ENCODE measurements at regions not wholly inside any gene's neighbourhood (a gene's known extent, or its start where the extent isn't known, plus 50 kb on each side); places are given as distances from the start of the nearest gene placed in this dataset.

GRCh38 chr2:206887745-206888144, 51.6 kb upstream of the CPO start:
- H3K36me3 ChIP-seq (ENCODE audit: control insufficient read depth in 2 of 4, insufficient read depth in 4 of 4, low read length in 3 of 4) = no peaks in the 10 kb centered on the region
- TF ChIP-seq RFX5 (IDR thresholded peaks at IDR 0.05; ENCODE audit: borderline replicate concordance, low read depth, low read length) (no peak), SP2 (IDR thresholded peaks at IDR 0.05; ENCODE audit: low read length) (no peak), SUZ12 (IDR thresholded peaks at IDR 0.05; ENCODE audit: low read length) (no peak), BCL11A (IDR thresholded peaks at IDR 0.05; ENCODE audit: low read depth in 2 of 2, low read length in 2 of 2) (no peak)

More at GRCh38 chr2:206887745-206888144, 51.6 kb upstream of the CPO start:
- H2AK5ac ChIP-seq (ENCODE audit: low read depth, low read length) = no peak overlapping the region
- H4K5ac ChIP-seq (ENCODE audit: insufficient read length, low read depth, low read length) = no peak overlapping the region
- H3K4me2 ChIP-seq (ENCODE audit: insufficient read depth in 1 of 2, low read depth in 2 of 2, low read length in 2 of 2) = no peak overlapping the region
- no peak overlapping the region for H2BK15ac ChIP-seq (ENCODE audit: low read length)
- no peak overlapping the region for H4K91ac ChIP-seq (replicated peaks; ENCODE audit: insufficient read length, low read length)
- H2AFZ ChIP-seq (ENCODE audit: low read length) = no peak overlapping the region
- H3K56ac ChIP-seq (replicated peaks; ENCODE audit: insufficient read length, low read depth, low read length) = no peak overlapping the region
- no peak overlapping the region for H2BK120ac ChIP-seq (replicated peaks; ENCODE audit: low read depth, low read length)
- no peak overlapping the region for H2BK12ac ChIP-seq (ENCODE audit: low read depth, low read length)
- H3K27me3 ChIP-seq (replicated peaks in 1 of 4; ENCODE audit: control insufficient read depth in 3 of 4, extremely low read depth in 1 of 4, insufficient read depth in 3 of 4, low read length in 3 of 4) = no peaks in the 10 kb centered on the region
- no peak overlapping the region for H3K23ac ChIP-seq (ENCODE audit: insufficient read length)
- no peak overlapping the region for H3K14ac ChIP-seq (ENCODE audit: insufficient read length)
- H4K8ac ChIP-seq (ENCODE audit: extremely low read depth, insufficient read depth, low read length) = no peak overlapping the region
- H3K79me1 ChIP-seq (ENCODE audit: low read depth, low read length) = no peaks in the 10 kb centered on the region
- H3K4me1 ChIP-seq (replicated peaks in 1 of 4; ENCODE audit: control insufficient read depth in 3 of 4, insufficient read depth in 4 of 4, low read length in 3 of 4) = no peaks in the 10 kb centered on the region
- no peaks in the 10 kb centered on the region for H3K79me2 ChIP-seq (ENCODE audit: control insufficient read depth in 1 of 2, insufficient read depth in 2 of 2, low read length in 2 of 2)
- no peak overlapping the region for H3K9ac ChIP-seq (replicated peaks in 1 of 4; ENCODE audit: extremely low read depth in 1 of 4, low read depth in 3 of 4, low read length in 3 of 4)
- H3K23me2 ChIP-seq (ENCODE audit: low read depth, low read length) = no peaks in the 10 kb centered on the region
- H3K4ac ChIP-seq (replicated peaks; ENCODE audit: insufficient read length, low read depth, low read length) = no peak overlapping the region
- WGBS, 2 experiments (ENCODE audit: extremely low coverage in 1 of 2, insufficient coverage in 1 of 2, insufficient read length in 1 of 2, insufficient replicate concordance in 2 of 2, low coverage in 1 of 2, low lambda C conversion rate in 2 of 2, missing lambda C conversion rate in 1 of 2) = 100% methylated on average over 1 of the region's 1 CpG; no CpG with 5 or more reads in 1 of the 2 experiments
- ChIA-PET POLR2A (ENCODE audit: partially characterized antibody) (interaction anchor here (1.0 kb wide), 1 partner anchor 9 kb away, joined by 3 read pairs; no protein-coding TSS in a partner anchor), CTCF (ENCODE audit: partially characterized antibody) (interaction anchor here (0.6 kb wide), 1 partner anchor 153 kb away, joined by 3 read pairs; no protein-coding TSS in a partner anchor)
- H3K18ac ChIP-seq (ENCODE audit: extremely low read depth, low read length) = no peak overlapping the region
- H3K4me3 ChIP-seq (ENCODE audit: extremely low read depth in 1 of 4, insufficient read depth in 2 of 4, low read depth in 3 of 4, low read length in 4 of 4) = no peak overlapping the region
- no peak overlapping the region for H3K27ac ChIP-seq (ENCODE audit: low read depth, low read length)
- H3K9me3 ChIP-seq (ENCODE audit: insufficient read depth in 2 of 2, low read depth in 1 of 2, low read length in 1 of 2) = no peaks in the 10 kb centered on the region
- FAIRE-seq (no peak), DNase-seq (ENCODE audit: low read depth in 1 of 2, low spot score in 2 of 2) (no peak)
- no peaks in the 10 kb centered on the region for H4K20me1 ChIP-seq (replicated peaks in 1 of 2; ENCODE audit: control insufficient read depth in 1 of 2, insufficient read depth in 2 of 2, low read length in 2 of 2)
- H2BK20ac ChIP-seq (ENCODE audit: low read length) = no peak overlapping the region
- no peak overlapping the region for H2BK5ac ChIP-seq (ENCODE audit: low read depth, low read length)
